GM10266 (cell line): ENCODE measurements at regions not wholly inside any gene's neighbourhood (a gene's known extent, or its start where the extent isn't known, plus 50 kb on each side); places are given as distances from the start of the nearest gene placed in this dataset.

Experiments used
- DNase-seq: peaks from one replicate; pipeline ENCODE4 v3.0.0; 2012; ENCODE audit errors: extremely low spot score
- TF ChIP-seq, protein P1 (sequence below): IDR thresholded peaks from 2 replicates; pipeline ENCODE4 v1.5.1; 2012; ENCODE audit warnings: mild to moderate bottlenecking, low read depth; ENCODE audit not compliant: control insufficient read depth, insufficient read depth; ENCODE audit errors: missing control alignments

DNA sequence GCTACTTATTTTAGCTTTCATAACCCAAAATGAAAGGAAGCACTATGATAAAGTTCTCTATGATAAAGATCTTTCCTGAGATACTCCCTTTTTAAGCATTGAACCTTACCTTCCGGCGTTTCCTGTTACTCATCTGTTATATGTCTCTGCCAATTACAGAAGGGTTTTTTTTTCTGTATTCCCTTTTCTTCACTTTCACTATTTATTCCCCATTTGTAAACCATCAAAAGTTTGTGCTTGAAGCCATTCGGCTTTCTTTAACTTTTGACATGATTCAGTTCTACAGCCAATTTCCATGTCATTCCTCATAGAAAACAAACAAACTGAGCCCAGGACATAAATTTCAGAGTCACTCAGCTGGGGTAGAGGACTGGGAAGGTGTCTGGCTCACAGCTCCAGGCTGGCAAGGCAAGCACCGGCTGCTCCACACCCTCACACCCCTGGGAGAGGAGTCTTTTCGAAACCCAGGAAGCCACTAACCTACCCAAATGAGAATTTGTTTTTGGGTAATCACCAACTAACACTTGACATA, 429.4 kb upstream of the TRIB2 start:
- no peak for DNase-seq

DNA sequence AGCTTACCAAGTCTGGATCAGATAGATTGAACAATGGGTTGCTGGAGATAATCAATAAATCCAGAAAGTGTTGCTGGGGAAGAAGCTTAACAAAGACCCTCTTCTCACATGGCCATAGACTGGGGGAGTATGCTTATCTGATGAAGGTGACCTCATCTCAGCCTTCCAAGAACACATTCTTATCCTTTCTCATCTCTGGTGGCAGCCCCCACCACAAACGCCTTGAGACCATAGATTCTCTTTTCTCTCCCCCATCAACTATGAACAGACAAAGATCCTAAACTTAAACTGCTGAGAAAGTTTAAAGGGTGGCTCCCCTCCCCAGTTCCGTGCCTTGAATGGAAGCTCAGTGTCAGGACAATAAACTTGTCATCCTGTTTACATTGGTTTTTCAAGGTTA, 428.7 kb upstream of the TRIB2 start:
- TF ChIP-seq, protein P1, sequence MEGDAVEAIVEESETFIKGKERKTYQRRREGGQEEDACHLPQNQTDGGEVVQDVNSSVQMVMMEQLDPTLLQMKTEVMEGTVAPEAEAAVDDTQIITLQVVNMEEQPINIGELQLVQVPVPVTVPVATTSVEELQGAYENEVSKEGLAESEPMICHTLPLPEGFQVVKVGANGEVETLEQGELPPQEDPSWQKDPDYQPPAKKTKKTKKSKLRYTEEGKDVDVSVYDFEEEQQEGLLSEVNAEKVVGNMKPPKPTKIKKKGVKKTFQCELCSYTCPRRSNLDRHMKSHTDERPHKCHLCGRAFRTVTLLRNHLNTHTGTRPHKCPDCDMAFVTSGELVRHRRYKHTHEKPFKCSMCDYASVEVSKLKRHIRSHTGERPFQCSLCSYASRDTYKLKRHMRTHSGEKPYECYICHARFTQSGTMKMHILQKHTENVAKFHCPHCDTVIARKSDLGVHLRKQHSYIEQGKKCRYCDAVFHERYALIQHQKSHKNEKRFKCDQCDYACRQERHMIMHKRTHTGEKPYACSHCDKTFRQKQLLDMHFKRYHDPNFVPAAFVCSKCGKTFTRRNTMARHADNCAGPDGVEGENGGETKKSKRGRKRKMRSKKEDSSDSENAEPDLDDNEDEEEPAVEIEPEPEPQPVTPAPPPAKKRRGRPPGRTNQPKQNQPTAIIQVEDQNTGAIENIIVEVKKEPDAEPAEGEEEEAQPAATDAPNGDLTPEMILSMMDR, result no peak
- no peak for DNase-seq

More for the DNA sequence above, 429.4 kb upstream of the TRIB2 start:
- TF ChIP-seq, protein P1, result no peak

DNA sequence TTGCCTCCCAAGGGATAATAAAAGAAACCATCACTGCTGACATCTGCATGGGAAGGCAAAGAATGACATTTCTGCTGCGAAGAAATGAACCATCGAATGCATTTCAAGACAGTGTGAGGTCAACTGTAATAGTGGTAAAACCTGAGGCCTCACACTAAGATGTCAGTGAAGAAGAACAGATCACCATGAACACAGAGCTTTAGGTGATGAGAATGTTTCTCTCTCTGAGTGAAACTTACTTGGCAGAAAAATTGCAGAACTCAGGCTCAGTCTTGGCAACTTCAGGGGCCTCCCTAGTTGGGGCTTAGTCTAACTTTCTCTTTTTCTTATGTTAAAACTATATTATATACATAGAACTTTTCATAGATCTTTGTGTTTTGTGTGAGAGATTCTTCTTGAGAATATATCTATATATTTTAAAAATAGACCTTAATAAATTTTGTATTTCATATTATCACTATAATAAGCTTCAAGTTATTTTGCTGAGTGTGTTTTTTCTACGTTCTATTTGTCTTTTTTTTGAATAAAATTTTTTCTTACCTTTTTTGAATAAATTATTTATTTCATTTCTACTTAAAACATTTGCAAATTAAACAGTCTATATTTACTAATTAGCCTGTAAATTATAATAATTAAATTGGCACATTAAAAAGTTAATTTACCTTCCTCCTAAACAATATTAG, 427.5 kb upstream of the TRIB2 start:
- TF ChIP-seq, protein P1, result no peak

DNA sequence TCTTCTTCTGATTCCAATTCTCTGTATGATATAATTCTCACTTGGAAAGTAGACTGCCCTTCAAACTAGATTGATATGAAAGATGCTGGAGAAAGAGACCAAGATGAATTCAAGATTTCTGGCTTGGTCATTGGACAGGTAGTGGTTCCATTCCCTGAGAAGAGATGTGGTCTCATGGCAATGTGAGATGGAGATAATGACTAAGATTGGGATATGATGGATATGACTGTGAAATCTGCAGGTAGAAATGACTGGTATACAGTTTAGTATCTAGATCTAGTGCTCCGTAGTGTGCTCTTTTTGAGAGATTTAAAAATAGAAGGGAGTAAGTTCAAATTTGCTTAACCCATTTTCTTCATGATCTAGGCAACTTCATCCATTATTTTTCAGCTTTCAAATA, 425.4 kb upstream of the TRIB2 start:
- TF ChIP-seq, protein P1, result no peak

More for the DNA sequence above, 427.5 kb upstream of the TRIB2 start:
- DNase-seq, result no peak

DNA sequence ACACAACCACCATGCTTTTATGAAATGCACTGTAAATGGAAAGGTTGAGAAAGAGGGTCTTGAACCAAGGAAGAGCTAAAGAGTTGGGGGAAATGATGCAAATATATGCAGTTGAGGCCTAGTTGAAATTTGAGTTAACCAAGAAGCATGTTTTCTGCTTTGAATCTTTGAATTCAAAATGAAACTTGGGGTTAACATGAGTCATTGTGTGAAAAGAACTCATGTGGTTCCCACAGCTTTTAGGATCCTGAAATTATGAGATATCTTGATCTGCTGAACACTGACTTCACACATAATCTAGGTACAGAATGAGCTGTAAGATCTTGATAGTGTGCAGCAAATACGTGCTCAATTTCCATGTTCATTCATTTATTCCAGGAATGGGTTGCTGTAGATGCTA, 422.9 kb upstream of the TRIB2 start:
- DNase-seq, result peak; percentile 59
- TF ChIP-seq, protein P1, result no peak

More for the DNA sequence above, 425.4 kb upstream of the TRIB2 start:
- no peak for DNase-seq

DNA sequence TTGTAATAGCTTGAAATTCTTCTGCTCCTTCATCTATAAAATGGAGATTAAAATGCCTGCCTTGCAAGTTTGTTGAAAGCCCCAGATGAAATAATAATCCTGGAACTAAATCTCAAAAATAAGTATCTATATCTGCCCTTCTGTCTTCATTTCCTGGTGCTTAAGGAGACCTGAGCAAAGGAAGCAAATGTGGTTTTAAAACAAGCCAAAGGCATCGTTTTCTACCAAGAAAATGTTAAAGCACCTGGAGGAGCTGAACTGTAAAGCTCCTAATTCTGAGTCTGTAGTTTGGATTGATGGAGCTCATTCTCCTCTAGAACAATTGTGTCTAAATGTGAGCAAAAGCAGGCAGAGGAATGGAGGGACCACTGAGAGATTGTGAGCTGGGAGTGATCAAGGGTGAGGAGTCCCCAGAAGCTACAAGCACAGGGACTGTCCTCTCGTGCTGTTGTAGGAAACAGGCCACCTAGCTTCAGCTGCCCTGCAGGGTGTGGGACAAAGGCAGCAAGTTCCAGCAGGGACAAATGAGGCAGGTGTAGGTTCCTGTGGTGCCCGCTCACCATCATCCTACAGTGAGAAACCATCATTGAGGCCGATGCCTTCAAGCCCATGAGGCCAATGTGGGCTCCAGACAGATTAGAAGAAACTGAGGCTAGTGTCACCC, 420.7 kb upstream of the TRIB2 start:
- TF ChIP-seq, protein P1, result no peak
- DNase-seq, result no peak

DNA sequence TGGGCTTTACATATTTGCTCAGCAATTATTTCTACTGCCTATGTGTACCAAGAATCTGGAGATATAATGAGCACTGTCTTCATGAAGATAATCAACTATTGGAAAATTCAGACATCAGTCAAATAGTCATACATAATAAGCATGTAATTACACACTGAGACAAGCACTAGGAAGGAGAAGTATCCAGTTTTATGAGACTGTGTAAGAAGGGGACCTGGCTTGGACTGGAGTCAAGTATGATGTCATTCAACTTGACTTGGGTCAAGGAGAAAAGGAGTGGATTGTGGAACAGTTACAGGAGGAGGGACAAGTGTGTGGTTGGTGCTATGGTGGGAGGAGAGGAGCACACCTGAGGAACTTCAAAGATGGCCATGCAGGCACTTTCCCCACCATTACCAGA, 419.8 kb upstream of the TRIB2 start:
- no peak for DNase-seq
- TF ChIP-seq, protein P1, result no peak
